CD4-positive, alpha-beta T cell (primary cell): ENCODE measurements at regions not wholly inside any gene's neighbourhood (a gene's known extent, or its start where the extent isn't known, plus 50 kb on each side); places are given as distances from the start of the nearest gene placed in this dataset.

Experiments
- ATAC-seq: fragments of 200-7000 bp; cut with Tn5 transposase; one replicate; pipeline ENCODE4 v1.10.0; 2022; ENCODE audit warnings: mild to moderate bottlenecking; ENCODE audit not compliant: poor library complexity
- CTCF ChIA-PET: fragments of 350-600 bp; sonication (Branson Sonifier 250); formaldehyde crosslinking; loops from one replicate; lab custom pipeline; 2021; ENCODE audit warnings: antibody characterized with exemption, inconsistent platforms; lab: Charles Lee
- POLR2A ChIA-PET: fragments of 350-600 bp; sonication (Branson Sonifier 250); formaldehyde crosslinking; loops from one replicate; lab custom pipeline; 2021; ENCODE audit warnings: antibody characterized with exemption, inconsistent platforms; lab: Charles Lee
- DNase-seq, 14 experiments: peaks; one replicate each; pipeline ENCODE4 v3.0.0-alpha.2; 2013 to 2020; ENCODE audit warnings: mixed read lengths in 2 of 14
- H3K27ac ChIP-seq, 2 donors: one replicate each; pipeline versions ENCODE4 v1.5.1 to v1.7.0; 2013; ENCODE audit warnings: low read length in 2 of 2, low read depth in 1 of 2, mild to moderate bottlenecking in 1 of 2
- H3K27me3 ChIP-seq, 2 experiments: 1 replicate in 1 of 2; 2 replicates in 1 of 2; pipeline versions ENCODE4 v1.6.1 to v1.7.0; 2013; ENCODE audit warnings: low read length in 2 of 2, control low read depth in 1 of 2, mild to moderate bottlenecking in 1 of 2, moderate library complexity in 1 of 2; ENCODE audit not compliant: insufficient read depth in 2 of 2, control insufficient read depth in 1 of 2
- H3K36me3 ChIP-seq: one replicate; pipeline ENCODE4 v1.6.1; 2013; ENCODE audit warnings: low read length, control low read depth; ENCODE audit not compliant: insufficient read depth
- H3K4me1 ChIP-seq: one replicate; pipeline ENCODE4 v1.6.1; 2013; ENCODE audit warnings: low read length, control low read depth; ENCODE audit not compliant: insufficient read depth
- H3K4me3 ChIP-seq: one replicate; pipeline ENCODE4 v1.5.1; 2013; ENCODE audit warnings: mild to moderate bottlenecking, low read length, moderate library complexity
- H3K9me3 ChIP-seq, 2 experiments: 1 replicate in 1 of 2; 2 replicates in 1 of 2; pipeline versions ENCODE4 v1.6.1 to v1.7.0; 2013; ENCODE audit warnings: low read length in 2 of 2, mild to moderate bottlenecking in 2 of 2, control low read depth in 1 of 2, moderate library complexity in 1 of 2; ENCODE audit not compliant: control insufficient read depth in 1 of 2, insufficient read depth in 1 of 2
- H3K27ac Mint-ChIP-seq: one replicate; pipeline ENCODE4 v1.8.0; 2020; ENCODE audit warnings: mixed read lengths
- H3K27me3 Mint-ChIP-seq: one replicate; pipeline ENCODE4 v1.8.0; 2021; ENCODE audit warnings: mixed read lengths
- H3K36me3 Mint-ChIP-seq: one replicate; pipeline ENCODE4 v1.8.0; 2021; ENCODE audit warnings: low read depth, mixed read lengths
- H3K4me1 Mint-ChIP-seq: one replicate; pipeline ENCODE4 v1.8.0; 2021; ENCODE audit warnings: low read depth, mixed read lengths
- H3K4me3 Mint-ChIP-seq: one replicate; pipeline ENCODE4 v1.8.0; 2020; ENCODE audit warnings: mild to moderate bottlenecking, mixed read lengths
- H3K9me3 Mint-ChIP-seq: one replicate; pipeline ENCODE4 v1.8.0; 2020; ENCODE audit warnings: mixed read lengths
- CTCF ChIP-seq: fragments of 200-600 bp; IDR thresholded peaks from one replicate; pipeline ENCODE4 v1.8.0; 2022; ENCODE audit warnings: antibody characterized with exemption, mild to moderate bottlenecking
- intact Hi-C, 2 experiments: fragments of 100-400 bp; cut with DNase I in 1 of 2; cut with micrococcal nuclease in 1 of 2; formaldehyde crosslinking; loops; one replicate each; pipeline versions ENCODE4 v1.15.1 to v1.9.0; 2023 to 2025; cut with DNase I, micrococcal nuclease

- intact Hi-C loops: no loop called here
- H3K4me3 ChIP-seq: no peak overlapping the region
- H3K27ac Mint-ChIP-seq: no peak overlapping the region
- no peaks in the 10 kb centered on the region for H3K27me3 ChIP-seq
- H3K4me1 Mint-ChIP-seq: no peaks in the 10 kb centered on the region
- DNase-seq (no peak), ATAC-seq (no peak)
- H3K36me3 Mint-ChIP-seq: no peaks in the 10 kb centered on the region
- POLR2A ChIA-PET: no interaction called here
- TF ChIP-seq CTCF: no peak
- H3K36me3 ChIP-seq: no peaks in the 10 kb centered on the region
- no peaks in the 10 kb centered on the region for H3K4me1 ChIP-seq
- H3K9me3 Mint-ChIP-seq: peaks cover 21% of the 10 kb centered on the region
- no peak overlapping the region for H3K27ac ChIP-seq
- no peak overlapping the region for H3K4me3 Mint-ChIP-seq
- no peaks in the 10 kb centered on the region for H3K27me3 Mint-ChIP-seq
- H3K9me3 ChIP-seq: peaks cover 14 to 22% of the 10 kb centered on the region in 2 experiments
- CTCF ChIA-PET: no interaction called here
Measured at GRCh38 chr5:9865574-9865973, 235.4 kb upstream of the TAS2R1 start.

- no peaks in the 10 kb centered on the region for H3K27me3 ChIP-seq
- H3K27me3 Mint-ChIP-seq: no peaks in the 10 kb centered on the region
- H3K27ac ChIP-seq: no peak overlapping the region
- H3K4me3 ChIP-seq: no peak overlapping the region
- no peaks in the 10 kb centered on the region for H3K36me3 ChIP-seq
- peaks cover 14 to 22% of the 10 kb centered on the region in 2 experiments for H3K9me3 ChIP-seq
- CTCF ChIA-PET: no interaction called here
- H3K36me3 Mint-ChIP-seq: no peaks in the 10 kb centered on the region
- no peak for TF ChIP-seq CTCF
- POLR2A ChIA-PET: no interaction called here
- peaks cover 21% of the 10 kb centered on the region for H3K9me3 Mint-ChIP-seq
- H3K4me1 ChIP-seq: no peaks in the 10 kb centered on the region
- DNase-seq: no peak
- no peaks in the 10 kb centered on the region for H3K4me1 Mint-ChIP-seq
- intact Hi-C loops: no loop called here
- ATAC-seq: no peak
- H3K4me3 Mint-ChIP-seq: no peak overlapping the region
- no peak overlapping the region for H3K27ac Mint-ChIP-seq
Measured at GRCh38 chr5:9864791-9865190, 234.6 kb upstream of the TAS2R1 start.

GRCh38 chr5:9863486-9863885 is 233.3 kb upstream of the TAS2R1 start:
- Mint-ChIP-seq H3K27ac (no peak overlapping the region), H3K36me3 (no peaks in the 10 kb centered on the region)
- H3K27me3 ChIP-seq: no peaks in the 10 kb centered on the region

More at GRCh38 chr5:9863486-9863885, 233.3 kb upstream of the TAS2R1 start:
- no peak overlapping the region for H3K27ac ChIP-seq
- no peak for ATAC-seq
- TF ChIP-seq CTCF: no peak
- intact Hi-C loops: no loop called here
- no peaks in the 10 kb centered on the region for H3K36me3 ChIP-seq
- no peak overlapping the region for H3K4me3 Mint-ChIP-seq
- H3K9me3 Mint-ChIP-seq: peaks cover 21% of the 10 kb centered on the region
- no peaks in the 10 kb centered on the region for H3K27me3 Mint-ChIP-seq
- no peak for DNase-seq
- no peaks in the 10 kb centered on the region for H3K4me1 ChIP-seq
- ChIA-PET CTCF (no interaction called here), POLR2A (no interaction called here)
- peaks cover 14 to 22% of the 10 kb centered on the region in 2 experiments for H3K9me3 ChIP-seq
- H3K4me1 Mint-ChIP-seq: no peaks in the 10 kb centered on the region
- no peak overlapping the region for H3K4me3 ChIP-seq
